Effector CD8-positive, alpha-beta T cell (primary cell): ENCODE measurements at regions not wholly inside any gene's neighbourhood (a gene's known extent, or its start where the extent isn't known, plus 50 kb on each side); places are given as distances from the start of the nearest gene placed in this dataset.

Experiments used
- DNase-seq: peaks from one replicate; lab custom pipeline; 2025; lab: John Stamatoyannopoulos, UW

GRCh38 chr3:106616556-106616955 lies 747.7 kb upstream of the CBLB start:
- DNase-seq: no peak

- no peak for DNase-seq
Measured at GRCh38 chr3:106617276-106617675, 748.5 kb upstream of the CBLB start.

- DNase-seq: no peak
Measured at GRCh38 chr3:106620646-106621045, 751.8 kb upstream of the CBLB start.

GRCh38 chr3:106624154-106624553 lies 753.1 kb upstream of the CCDC54 start:
- DNase-seq: no peak

- DNase-seq: no peak
Measured at GRCh38 chr3:106628407-106628806, 748.8 kb upstream of the CCDC54 start.

- no peak for DNase-seq
Measured at GRCh38 chr3:106629215-106629832, 747.9 kb upstream of the CCDC54 start.

GRCh38 chr3:106631373-106632108 lies 745.7 kb upstream of the CCDC54 start:
- no peak for DNase-seq

GRCh38 chr3:106635271-106635670 lies 742.0 kb upstream of the CCDC54 start:
- no peak for DNase-seq

GRCh38 chr3:106635826-106636225 lies 741.4 kb upstream of the CCDC54 start:
- no peak for DNase-seq

- no peak for DNase-seq
Measured at GRCh38 chr3:106640353-106640752, 736.9 kb upstream of the CCDC54 start.

- no peak for DNase-seq
Measured at GRCh38 chr3:106642161-106642560, 735.1 kb upstream of the CCDC54 start.

- no peak for DNase-seq
Measured at GRCh38 chr3:106643684-106644161, 733.5 kb upstream of the CCDC54 start.

- DNase-seq: no peak
Measured at GRCh38 chr3:106673926-106674569, 703.2 kb upstream of the CCDC54 start.

- no peak for DNase-seq
Measured at GRCh38 chr3:106675451-106675850, 701.8 kb upstream of the CCDC54 start.

- DNase-seq: no peak
Measured at GRCh38 chr3:106678657-106679390, 698.4 kb upstream of the CCDC54 start.

- DNase-seq: no peak
Measured at GRCh38 chr3:106683953-106684620, 693.2 kb upstream of the CCDC54 start.

- no peak for DNase-seq
Measured at GRCh38 chr3:106685745-106686144, 691.5 kb upstream of the CCDC54 start.

GRCh38 chr3:106687905-106688304 lies 689.3 kb upstream of the CCDC54 start:
- no peak for DNase-seq

GRCh38 chr3:106688464-106688863 lies 688.8 kb upstream of the CCDC54 start:
- DNase-seq: no peak

- DNase-seq: no peak
Measured at GRCh38 chr3:106691476-106691875, 685.8 kb upstream of the CCDC54 start.

- no peak for DNase-seq
Measured at GRCh38 chr3:106692624-106693023, 684.6 kb upstream of the CCDC54 start.

- no peak for DNase-seq
Measured at GRCh38 chr3:106699122-106699521, 678.1 kb upstream of the CCDC54 start.
